Activated T-cell treated with anti-CD3 and anti-CD28 coated beads, Interleukin-2, amount 50 U/mL, for 1 hour (primary cell): ENCODE measurements at regions not wholly inside any gene's neighbourhood (a gene's known extent, or its start where the extent isn't known, plus 50 kb on each side); places are given as distances from the start of the nearest gene placed in this dataset.
"Not testable (repeated sequence)": the region's sequence is repeated elsewhere in the genome, so short reads cannot be mapped to it uniquely, and the experiment has no call there.

Experiments used
- DNase-seq: peaks from one replicate; pipeline ENCODE4 v3.0.0-alpha.2; 2020

DNA sequence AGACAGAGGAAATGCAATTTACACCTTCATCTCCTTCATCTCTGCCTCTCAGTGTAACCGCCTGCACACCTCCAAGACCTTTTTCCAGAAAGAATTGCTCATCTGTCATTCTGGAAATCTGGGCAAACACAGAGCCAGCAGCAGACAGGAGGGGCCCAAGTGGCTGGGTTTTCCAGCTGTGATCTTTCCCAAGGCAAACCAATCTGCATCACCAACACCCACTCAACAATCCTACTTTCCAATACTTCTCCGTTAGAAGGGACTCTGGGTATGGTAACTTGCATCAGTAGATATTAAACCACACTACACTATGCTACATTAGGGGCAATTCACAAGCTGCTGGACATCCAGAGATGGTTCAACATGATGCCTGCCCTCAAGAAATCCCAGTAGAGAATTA is 781.8 kb upstream of the AUTS2 start:
- no peak for DNase-seq

GRCh38 chr7:68820321-68820720 is 778.0 kb upstream of the AUTS2 start:
- DNase-seq, result no peak

DNA sequence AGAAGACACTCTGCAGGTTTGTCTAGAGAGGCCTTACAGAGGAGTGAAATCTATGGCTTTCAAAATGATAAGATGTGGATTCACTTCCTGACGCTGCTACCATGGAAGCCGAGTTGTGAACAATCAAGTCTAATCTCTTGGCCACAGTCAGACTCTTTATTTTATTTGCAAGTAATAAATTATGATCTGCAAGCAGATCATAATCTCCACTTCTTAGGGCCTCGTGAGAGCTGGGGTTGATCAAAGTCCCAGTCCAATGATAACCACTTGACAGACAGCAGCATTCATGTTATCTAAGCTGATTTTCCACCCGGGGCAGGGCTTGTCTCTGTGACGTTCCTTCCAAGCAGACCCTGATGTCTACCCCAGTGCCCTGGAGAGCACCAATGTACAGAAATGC is 776.4 kb upstream of the AUTS2 start:
- DNase-seq, result no peak

GRCh38 chr7:68823996-68824780 is 774.1 kb upstream of the AUTS2 start:
- DNase-seq, result no peak

- DNase-seq, result no peak
Observed at GRCh38 chr7:68828575-68828974, 769.7 kb upstream of the AUTS2 start.

- no peak for DNase-seq
Observed at GRCh38 chr7:68833422-68833821, 764.9 kb upstream of the AUTS2 start.

- DNase-seq, result no peak
Observed at GRCh38 chr7:68839014-68839413, 759.3 kb upstream of the AUTS2 start.

GRCh38 chr7:68840991-68841390 is 757.3 kb upstream of the AUTS2 start:
- DNase-seq, result no peak

GRCh38 chr7:68843985-68844384 is 754.3 kb upstream of the AUTS2 start:
- not testable (repeated sequence) for DNase-seq

- DNase-seq, result no peak
Observed at GRCh38 chr7:68846811-68847325, 751.4 kb upstream of the AUTS2 start.

- no peak for DNase-seq
Observed at GRCh38 chr7:68853254-68853653, 745.0 kb upstream of the AUTS2 start.

GRCh38 chr7:68857571-68857970 is 740.7 kb upstream of the AUTS2 start:
- DNase-seq, result no peak

DNA sequence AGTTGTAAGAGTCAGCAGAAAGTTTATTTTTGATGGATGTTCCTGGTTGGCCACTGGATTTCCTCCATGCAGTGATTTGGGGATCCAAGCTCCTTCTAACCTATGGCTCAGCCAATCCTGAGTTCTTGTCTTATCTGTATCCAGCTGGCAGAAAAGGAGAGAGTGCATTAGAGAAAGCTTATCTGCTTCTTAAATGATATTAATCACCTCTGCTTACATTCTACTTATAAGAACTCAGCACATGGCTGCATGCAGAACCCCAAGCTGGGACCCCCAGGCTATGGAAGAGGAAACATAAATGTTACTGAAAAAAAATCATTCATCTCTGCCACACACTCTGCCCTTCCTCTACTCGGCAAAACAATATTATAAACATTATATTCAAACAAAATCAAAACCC is 739.8 kb upstream of the AUTS2 start:
- no peak for DNase-seq

- no peak for DNase-seq
Observed at GRCh38 chr7:68861171-68861570, 737.1 kb upstream of the AUTS2 start.

GRCh38 chr7:68862261-68862660 is 736.0 kb upstream of the AUTS2 start:
- DNase-seq, result no peak

DNA sequence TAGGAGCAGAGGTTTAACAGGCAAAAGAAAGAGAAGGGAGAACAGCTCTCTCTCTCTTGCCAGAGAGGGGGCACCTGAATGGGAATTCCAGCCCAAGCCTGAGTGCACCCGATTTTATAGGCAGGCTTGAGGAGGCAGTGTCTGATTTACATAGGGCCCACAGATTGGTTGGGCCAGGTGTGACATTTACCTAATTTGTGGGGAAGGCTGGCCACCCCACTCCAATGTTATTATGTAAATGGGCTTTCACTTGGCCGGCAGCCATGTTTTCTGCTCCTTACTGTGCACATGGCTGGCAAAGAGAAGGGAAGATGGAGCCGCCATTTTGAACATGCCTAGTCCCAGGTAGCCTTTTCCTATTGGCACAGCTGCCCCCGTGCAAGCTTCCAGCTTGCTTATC is 735.5 kb upstream of the AUTS2 start:
- no peak for DNase-seq

- no peak for DNase-seq
Observed at GRCh38 chr7:68865351-68866199, 732.7 kb upstream of the AUTS2 start.

GRCh38 chr7:68866200-68866570 is 732.1 kb upstream of the AUTS2 start:
- DNase-seq, result no peak

GRCh38 chr7:68866721-68867120 is 731.6 kb upstream of the AUTS2 start:
- not testable (repeated sequence) for DNase-seq

DNA sequence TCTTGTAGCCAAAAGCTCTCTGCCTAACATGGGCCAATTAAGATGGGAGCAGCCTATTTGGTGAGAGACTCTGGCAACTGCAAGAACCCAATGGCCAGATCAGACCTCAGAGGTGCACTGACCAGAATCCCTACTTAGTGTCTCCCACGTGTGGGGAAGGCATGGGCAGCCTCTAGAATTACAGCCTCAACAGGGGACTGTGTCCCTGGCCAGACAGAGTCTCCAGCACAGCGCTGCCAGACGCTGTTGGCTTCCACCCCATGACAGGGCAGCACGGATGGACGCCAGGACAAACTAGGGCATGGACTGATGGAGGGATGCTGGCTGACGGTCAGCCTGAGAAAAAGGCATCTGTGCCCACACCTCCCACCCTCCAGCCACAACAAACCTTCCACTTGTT is 729.3 kb upstream of the AUTS2 start:
- DNase-seq, result no peak

DNA sequence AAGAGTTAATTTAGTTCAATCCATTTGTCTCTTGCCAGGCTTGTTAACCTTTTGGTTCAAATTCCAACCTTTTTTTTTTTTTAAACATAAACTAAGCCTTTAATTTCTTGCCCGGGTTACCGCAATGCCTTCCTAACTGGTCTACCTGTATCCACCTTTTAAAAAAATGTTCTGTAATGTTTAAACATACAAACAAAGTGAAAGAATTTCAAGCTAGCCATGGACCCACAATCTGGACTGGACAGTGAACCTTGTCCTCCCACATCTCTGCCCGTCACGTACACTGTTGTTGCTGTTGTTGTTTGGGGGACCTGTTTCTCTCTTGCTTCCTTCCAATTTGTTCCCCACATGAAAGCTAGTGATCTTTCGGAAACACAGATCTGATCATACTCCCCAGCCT is 724.7 kb upstream of the AUTS2 start:
- no peak for DNase-seq

DNA sequence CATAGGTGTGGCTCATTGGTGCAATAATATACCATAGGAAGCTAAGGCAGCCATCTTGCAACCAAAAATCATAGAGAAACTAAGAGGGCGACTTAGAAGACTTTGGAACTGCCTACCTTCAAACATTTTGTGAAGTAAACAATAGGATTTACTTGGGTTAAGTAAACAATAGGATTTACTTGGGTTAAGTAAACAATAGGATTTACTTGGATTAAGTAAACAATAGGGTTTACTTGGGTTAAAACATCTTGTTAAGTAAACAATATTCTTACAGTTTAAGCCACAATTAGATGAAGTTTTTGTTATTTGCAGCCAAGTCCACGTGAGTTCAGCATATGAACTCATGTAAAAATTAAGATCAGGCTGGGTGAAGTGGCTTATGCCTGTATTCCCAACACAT is 722.4 kb upstream of the AUTS2 start:
- DNase-seq, result no peak

DNA sequence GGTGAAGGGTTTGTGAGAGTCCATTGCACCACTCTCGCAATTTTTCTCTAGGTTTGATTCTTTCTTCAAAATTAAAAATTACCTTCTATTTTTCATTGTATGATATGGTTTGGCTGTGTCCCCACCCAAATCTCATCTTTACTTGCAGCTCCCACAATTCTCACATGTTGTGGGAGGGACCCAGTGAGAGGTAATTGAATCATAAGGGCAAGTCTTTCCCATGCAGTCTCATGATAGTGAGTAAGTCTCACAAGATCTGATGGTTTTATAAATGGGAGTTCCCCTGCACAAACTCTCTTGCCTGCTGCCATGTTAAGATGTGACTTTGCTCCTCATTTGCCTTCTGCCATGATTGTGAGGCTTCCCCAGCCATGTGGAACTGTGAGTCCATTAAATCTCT is 711.2 kb upstream of the AUTS2 start:
- not testable (repeated sequence) for DNase-seq

DNA sequence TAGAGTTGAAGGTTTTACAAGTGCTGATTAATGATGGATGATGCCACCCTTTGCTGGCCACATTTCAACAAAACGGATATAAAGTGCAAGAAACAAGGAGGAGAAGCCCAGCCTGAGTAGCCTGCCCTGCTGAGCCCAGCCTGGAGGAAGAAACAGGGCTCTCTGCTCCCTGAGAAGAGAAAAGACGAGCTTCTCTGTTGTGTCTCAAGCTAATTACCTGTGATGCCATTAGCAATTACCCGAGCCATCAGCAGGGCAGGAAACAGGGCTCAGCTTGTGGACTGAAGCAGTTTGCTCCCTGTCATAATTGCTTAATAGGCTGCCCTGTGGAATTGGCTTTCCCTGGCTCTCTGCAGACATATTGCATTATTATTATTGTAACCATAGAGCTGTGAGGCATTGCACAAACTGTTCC is 709.3 kb upstream of the AUTS2 start:
- no peak for DNase-seq
